ENCODE measurements at regions not wholly inside any gene's neighbourhood (a gene's known extent, or its start where the extent isn't known, plus 50 kb on each side); places are given as distances from the start of the nearest gene placed in this dataset.

GRCh38 chr5:167934551-167934971, 356.9 kb upstream of the WWC1 start:
- TF ChIP-seq CTCF (IDR thresholded peaks at IDR 0.05; ENCODE audit: low read length) (no peak), EZH2 (IDR thresholded peaks at IDR 0.05; ENCODE audit: borderline replicate concordance, low read length) (no peak)
